NCI-H1092 treated with DMSO at 0.1 percent for 48 hours (cell line): ENCODE measurements at regions not wholly inside any gene's neighbourhood (a gene's known extent, or its start where the extent isn't known, plus 50 kb on each side); places are given as distances from the start of the nearest gene placed in this dataset.

ENCODE experiments used
- DNase-seq: peaks from one replicate; lab custom pipeline; 2025; lab: John Stamatoyannopoulos, UW

DNA sequence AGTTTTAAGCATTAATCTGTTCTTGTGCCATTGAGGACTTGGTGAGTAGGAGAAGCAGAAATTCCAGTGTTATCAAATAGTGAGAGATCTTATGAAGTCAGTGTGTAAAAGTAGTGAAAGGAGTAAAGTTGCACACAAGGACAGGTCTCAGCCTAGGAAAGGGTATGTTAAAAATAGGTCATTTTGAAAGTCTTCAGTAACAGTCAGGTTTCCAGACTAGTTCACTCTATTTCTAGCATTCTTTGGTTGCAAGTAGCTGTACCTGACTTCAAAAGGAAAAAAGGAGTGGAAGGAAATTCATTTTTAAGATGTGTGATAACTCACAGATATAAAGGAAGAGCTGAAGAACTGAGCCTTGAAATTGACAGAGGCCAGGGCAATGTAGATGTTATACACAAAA is 250.1 kb upstream of the SATB1 start:
- DNase-seq, result no peak

DNA sequence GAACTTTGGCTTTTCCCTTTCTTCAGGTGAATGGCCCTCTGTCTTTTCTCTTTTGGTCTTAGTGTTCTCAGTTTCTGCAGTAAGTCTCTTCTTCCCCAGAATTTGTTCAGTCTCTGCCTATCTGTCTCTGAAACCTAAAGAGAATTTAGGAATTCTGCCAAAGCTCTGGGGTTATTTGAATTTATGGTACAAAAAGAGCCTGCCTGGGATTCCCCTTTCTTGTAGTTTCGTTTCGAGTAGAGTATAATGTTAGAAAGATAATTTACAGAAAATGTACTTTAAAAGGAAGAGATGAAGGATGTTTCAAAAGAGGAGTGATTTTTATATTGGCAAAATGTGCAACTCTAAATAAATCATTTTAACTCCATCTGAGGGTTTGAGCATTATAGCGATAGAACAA is 247.4 kb upstream of the SATB1 start:
- DNase-seq, result no peak

DNA sequence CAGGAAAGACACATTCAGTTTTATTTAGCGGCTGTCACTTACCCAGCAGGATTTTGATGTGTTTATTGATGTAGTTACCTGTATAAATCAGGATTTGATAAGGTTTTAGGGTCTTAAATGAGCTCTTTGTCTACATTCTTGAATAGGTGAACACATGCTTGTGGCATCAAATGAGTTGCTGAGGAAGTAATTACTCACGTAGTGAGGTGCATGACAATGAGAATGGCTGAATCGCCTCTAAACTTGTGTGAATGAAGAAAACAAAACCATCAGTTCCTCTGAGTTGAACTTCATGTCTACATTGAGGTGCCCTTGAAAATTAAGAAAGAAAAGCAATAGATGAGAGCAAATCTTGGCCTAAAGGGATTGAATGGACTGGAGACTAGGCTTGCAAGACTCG is 245.6 kb upstream of the SATB1 start:
- no peak for DNase-seq

DNA sequence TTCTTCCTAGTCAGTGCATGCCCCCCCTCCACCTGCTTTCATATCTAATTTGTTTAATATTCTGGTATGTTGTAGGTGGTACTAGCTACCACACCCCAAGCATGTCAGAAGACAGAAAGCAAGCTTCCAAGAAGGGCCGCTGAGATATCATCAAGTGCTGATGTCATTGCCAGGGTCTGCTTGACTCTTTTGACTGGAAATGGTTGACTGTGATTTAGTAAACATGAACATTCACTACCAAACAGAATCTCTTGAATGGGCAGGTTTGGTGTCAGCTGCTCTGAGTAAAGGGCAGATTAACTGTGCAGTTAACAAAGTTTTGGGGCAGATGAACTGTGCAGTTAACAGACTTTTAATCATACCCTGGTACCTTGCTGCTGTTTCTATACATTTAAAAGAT is 244.2 kb upstream of the SATB1 start:
- DNase-seq, result no peak

DNA sequence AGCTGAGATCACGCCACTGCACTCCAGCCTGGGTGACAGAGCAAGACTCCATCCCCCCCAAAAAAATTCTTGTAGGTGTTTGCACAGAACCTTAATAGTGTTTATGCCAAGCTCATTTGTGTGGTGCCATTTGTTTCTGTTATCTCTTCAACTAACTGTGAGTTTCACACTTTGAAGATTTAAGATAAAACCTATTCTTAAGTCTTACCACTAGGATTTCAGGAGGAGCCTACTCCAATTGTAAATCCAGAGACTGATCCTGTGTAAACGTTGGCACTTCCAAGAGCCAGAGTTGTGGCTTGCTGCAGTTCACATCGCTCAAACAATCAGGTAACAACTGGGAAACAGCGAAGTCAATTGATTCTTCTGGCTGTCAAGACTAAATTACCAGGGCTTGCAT is 242.4 kb upstream of the SATB1 start:
- DNase-seq, result no peak

DNA sequence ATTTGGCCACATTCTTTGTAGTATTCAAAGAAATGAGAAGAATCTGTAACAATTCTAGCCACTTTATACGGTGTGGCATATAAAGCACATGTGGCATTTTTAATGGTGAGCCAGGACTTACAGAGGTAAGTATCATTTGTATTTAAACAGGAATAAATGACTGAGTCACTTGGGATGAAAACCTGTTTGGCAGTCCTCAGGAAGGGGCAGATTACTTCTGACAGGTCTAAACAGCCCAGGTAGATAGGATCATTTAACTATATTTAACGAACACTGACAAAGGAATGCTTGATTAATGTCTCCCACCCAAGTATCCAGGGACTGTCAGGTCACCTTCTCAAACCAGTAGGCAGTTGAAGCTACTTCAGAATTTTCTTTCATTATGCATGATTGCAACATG is 241.5 kb upstream of the SATB1 start:
- no peak for DNase-seq

DNA sequence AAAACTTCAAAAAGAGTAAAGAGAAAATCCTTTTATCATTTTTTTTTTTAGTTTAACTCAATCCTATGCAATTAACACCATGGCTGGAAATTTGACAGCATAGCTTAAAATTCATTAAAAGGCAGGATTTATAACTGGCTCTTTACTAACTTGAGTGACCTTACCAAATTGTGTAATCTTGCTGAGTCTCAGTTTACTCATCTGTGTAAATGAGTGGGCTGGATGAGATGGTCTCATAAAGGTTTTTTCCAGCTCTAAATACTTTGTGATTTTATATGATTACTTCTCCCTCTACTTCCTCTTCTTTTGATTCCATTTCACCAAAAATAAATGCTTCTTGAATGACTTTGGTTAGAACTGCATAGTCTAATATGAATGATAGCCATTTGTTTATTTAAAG is 234.9 kb upstream of the SATB1 start:
- DNase-seq, result no peak

DNA sequence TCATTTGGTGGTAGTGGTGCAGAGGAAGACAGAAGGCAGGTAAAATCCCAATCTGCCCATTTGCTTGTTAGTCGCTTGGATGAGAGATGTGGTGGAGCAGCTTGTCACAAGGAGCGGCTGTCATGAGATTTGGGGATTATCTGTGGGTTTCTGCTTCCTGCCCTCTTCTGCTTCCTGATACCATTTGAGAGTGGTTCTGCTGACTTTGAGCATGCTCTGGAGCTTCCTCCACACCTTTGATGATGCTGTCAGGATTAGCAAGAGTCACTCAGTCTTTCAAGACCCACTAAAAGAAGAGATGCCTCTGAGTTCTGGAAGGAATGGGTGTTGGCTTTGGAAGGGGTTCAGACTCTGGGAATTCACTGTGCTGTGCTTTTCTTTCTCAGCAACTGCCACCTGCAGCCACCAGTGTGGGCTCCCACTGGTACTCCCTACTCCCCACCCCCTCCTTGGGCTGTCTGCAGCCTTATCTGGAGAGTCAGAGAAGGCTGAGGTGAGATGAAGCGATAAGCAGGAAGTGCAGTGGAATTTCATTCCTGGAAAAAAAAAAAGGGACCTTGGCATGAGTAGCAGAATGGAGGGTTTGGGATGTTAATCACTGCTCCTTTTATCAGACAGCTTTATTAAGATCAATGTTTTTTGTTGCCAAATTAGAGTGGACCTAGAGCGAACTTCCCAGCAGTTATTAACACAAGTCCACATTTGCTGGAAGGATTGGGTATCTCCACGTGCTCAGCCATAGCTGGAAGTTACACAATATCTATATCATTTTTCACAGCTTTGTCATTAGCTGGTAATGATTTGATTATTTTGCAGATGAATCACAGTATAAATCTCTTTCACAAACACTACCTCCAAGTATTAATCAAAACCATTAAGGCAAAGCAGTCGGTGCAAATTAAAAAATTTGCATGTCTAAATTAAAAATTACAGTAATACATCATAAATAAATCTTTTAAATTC is 233.0 kb upstream of the SATB1 start:
- no peak for DNase-seq

DNA sequence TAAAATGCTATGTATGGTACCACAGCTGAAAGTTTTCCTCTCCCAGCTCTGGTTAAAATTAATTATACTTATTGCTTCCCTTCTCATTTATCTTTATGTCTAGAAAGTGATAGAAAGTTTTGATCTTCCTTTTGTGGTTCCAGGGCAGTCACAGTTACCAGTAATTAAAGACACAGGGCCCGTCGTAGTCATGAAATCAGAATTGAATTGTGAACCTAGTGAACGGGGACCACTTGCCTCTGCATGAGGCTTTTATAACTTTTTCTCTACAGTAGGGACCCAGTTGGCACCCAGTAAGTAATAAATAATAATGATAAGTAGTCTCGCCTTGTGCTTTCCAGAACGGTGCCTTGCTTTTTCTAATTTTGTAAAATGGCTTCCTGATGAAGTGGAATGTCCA is 231.7 kb upstream of the SATB1 start:
- no peak for DNase-seq

DNA sequence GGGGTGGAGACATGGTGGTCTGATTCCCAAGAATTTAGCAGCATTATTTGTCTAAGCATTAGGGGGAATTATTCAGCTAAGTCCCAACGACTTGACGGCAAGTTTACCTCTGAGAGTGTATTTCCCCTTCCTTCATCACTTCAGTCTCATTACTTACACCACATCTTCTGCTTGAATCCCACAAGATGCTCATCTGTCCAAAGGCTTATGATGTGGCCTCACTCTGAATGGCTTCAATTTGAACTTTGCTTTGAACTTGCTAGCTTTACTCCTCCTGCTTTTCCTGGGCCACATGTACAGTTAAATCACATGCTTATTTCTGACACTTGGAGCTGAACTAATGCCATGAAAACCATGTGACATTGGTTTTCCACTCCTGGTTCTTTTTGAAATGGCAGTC is 231.3 kb upstream of the SATB1 start:
- no peak for DNase-seq

DNA sequence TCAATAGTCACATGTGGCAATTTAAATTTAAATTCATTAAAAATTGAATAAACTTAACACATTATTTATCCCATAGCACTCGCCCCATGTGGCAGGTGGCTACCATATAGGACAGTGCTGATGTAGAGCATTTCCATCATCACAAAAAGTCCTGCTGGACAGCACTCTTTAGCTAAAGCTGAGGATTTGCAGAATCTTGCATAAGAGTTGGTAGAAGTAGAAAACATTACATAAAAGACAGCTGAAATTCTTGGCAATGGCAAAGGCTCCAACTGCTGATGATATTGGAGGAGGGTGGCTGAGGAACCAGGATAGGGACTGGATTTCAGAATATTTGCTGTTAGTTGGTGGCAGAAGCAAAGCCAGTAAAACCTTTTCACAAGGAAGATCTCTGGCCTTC is 230.7 kb upstream of the SATB1 start:
- no peak for DNase-seq

DNA sequence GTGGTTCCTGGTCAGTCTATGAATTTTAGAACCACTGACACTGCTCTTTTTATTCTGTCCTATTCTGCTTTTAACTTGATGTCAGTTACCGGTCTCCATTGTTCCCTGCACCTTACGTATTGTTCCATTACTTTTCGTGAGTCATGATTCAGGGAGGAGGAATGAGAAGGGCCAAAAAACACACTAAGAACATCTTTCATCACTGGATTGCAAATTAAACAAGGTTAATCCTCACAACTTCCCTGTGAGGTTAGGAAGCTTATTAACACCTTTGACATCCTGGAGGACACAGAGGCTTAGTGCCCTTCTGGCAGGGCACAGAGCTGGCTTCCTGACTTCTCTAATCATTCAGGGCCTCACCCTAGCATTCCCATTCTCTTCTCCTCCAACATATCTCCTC is 227.6 kb upstream of the SATB1 start:
- DNase-seq, result no peak

DNA sequence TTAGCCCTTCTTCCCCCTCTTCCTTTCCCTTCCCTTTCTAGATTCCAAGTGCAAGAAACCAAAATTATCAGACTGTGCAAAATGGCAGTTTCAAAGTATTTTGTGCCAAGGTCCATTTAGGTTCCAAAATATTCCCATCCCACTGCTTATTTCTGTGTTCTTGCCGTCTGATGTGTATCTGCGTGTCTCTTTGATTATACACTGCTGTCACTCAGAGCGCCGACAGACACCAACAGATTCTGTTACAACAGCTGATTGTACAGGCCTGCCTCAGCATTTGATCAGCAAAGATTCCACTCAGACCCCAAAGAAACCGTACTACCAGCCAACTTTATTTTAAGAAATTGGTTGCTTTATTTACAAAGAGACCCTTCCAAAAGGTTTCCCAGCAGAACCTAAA is 225.6 kb upstream of the SATB1 start:
- DNase-seq, result no peak

DNA sequence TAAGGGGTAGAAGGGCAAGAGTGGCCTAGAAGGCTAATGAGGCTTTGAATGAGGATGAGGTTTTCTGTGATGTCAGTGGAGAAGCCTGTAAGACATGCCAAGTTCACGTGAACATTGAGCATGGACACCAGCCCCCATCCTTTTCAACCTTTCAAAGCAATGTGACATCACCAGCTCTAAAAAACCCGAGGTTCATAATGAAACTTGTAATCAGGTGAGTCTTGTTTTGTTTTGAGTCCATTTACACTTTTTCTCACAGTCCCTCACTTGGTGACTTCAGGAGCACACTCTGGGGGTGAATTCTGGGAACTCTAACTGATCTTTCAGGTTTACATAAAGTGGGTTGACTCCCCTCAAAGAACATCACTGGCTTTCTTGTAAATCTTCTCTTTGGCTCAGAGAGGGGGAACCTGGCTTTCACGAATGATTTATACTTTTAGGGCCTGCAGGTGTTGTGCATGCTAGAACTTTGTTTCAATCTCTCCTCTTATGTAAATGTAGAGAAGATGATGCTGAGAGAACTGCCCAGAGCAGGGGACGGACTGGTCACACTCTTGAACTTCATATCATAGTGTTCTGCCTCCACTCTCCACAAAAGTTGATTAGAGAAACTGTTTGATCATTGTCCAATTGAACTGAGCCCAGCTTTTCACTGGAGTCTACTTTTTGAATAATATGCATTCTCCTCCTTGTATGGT is 224.7 kb upstream of the SATB1 start:
- no peak for DNase-seq

DNA sequence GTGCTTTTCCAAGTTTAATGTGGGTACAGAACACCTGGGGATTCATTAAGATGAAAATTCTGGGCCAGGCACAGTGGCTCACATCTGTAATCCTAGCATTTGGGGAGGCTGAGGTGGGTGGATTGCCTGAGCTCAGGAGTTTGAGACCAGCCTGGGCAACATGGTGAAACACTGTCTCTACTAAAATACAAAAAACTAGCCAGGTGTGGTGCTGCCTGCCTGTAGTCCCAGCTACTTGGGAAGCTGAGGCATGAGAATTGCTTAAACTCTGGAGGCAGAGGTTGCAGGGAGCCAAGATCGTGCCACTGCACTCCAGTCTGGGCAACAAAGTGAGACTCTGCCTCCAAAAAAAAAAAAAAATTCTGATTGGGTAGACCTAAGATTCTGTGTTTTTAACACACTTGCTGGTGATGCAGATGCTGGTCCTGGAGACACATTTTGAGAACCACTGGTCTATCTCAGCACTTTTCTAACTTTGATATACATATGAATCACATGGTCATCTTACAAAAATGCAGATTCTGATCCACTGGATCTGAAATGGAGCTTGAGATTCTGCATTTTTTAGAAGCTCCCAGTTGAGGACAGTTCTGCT is 223.8 kb upstream of the SATB1 start:
- no peak for DNase-seq

DNA sequence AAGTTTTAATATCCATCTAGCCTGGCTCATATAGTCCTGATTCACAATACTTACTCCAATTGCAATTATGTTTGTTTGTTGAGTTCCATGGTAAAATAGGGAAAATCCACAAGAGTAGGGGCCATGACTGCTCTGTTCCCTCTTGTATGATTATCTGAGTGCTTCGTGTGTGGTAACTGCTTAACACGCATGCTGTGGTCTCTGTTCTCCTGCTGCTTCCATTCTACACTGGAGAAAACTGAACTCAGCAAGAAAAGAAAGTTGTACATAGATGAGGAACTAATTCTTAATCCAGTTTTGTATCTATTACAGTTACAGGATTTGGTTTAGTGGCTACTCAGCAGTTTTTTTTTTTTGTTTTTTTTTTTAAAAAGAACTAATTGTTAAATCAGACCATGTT is 223.0 kb upstream of the SATB1 start:
- DNase-seq, result no peak

DNA sequence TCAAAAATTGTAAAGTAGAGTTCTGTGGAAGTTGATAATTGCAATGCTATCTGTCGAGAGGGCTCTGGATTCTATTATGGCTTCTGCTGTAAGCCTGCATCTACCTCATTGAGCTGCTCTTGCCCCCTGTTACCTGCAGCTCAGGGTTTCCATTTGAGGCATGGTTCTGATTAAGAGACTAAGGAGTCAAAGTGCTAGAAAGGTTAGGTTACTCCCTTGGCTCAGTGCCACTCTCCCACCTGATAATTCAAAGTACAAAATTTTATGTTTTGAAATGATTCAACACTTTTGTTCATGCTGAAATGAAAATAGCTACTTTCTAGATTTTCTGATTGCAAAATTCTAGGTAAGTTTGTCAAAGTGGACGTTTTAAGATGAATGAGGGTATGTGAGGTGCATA is 220.5 kb upstream of the SATB1 start:
- DNase-seq, result no peak

DNA sequence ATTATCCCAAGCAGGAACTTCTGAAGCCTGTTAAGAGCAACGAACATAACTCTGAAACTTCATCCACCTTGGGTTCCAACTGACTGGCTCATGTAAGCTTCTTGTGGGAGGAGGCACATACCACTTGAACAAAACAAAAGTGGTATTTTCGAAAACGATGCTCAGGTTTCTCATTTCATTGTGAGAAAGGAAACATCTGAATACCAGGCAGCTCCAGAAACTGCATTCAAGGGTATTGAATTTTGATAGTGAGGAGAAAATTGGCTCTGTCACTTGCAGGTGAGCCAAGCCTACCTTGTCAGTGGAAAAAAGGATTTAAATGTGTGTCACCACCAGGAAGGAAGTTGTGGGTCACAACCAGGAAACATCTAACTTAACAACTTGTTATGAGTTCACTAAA is 218.1 kb upstream of the SATB1 start:
- DNase-seq, result no peak

DNA sequence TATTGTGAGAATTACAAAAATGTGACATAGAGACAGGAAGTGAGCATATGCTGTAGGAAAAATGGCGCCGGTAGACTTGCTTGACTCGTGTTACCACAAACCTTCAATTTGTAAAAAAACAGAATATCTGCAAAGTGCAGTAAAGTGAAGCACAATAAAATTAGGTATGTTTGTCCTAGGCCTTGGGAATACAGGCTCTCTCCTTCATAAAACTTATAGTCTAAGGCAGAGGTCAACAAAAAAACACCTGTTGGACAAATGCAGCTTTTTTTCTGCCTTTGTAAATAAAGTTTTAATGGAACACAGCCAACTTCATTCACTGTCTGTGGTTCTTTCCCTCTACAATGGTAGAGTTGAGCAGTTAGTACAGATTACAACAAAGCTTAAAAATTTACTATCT is 216.8 kb upstream of the SATB1 start:
- DNase-seq, result no peak

DNA sequence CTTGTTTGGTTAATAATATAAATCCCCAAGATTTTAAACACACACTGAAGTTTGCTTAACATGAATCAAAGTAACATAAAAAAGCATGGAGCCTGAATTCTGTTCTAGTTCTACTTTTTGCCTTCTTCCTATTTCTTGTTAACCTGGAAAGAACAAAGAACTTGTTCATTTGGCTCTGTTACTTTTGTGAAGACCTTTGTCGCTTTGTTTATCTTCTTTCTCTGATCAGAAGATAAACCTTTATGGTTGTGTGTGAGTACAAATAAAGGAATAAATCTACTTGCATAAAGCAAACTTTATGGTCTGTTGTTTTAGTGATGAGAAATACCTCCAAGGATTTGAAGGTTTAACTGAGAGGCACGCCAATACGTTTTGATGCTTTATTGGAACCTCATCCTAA is 210.1 kb upstream of the SATB1 start:
- DNase-seq, result no peak

DNA sequence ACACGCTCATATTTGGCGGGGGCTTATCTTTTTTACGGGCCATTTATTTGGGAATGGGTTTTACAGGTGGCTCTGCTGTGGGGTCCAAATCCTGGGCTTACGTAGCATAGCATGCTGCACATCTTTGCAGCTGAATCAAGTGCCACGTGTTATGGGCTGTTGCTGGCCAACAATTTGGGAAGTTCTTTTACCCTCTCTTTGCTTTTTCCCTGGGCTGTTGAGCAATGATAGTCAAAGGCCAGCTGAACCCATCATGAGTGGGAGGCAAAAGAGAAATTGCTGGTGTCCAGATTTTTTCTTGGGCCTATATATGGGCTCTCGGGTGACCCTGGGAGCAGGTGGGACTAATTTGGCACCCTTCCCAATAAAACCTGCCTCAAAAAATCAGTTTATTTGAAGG is 209.3 kb upstream of the SATB1 start:
- DNase-seq, result no peak

DNA sequence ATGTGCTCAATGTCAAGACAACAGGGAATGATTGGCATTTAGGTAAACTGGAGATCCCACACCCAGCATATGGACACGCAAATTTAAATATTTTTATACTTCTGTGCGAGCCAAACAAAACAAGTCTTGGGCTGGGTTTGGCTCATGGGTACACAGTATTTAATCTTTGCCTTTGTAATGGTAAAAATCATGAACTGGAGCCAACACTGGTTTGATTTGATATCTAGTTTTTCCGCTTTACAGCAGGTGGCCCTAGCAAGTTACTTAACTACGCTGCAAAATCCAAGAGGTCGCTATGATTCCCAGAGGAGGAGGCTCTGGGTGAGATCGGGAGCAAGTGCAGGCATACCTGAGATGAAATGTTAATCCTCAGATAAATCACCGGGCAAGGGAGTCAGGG is 207.9 kb upstream of the SATB1 start:
- no peak for DNase-seq

DNA sequence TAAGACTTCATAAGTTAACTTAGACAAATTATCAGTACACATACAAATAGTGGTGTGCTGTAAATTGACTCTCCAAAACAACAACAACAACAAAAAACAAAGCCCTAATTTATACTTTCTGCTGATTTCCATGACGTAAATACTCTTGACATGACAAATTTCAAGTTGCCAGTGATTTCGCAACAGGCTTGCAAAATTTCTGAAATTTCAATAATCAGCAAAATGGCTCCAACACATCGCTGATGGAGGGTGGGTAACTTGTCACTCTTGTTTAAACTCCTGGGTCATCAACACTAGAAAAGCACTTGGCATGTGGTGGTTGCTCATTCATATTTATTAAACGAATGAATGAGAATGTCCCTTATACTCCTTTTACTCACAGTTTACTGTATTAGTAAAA is 205.2 kb upstream of the SATB1 start:
- DNase-seq, result no peak
